ENCODE measurements at regions not wholly inside any gene's neighbourhood (a gene's known extent, or its start where the extent isn't known, plus 50 kb on each side); places are given as distances from the start of the nearest gene placed in this dataset.

GRCh38 chr14:101500061-101500460 is 61.2 kb upstream of the DIO3 start:
- Mint-ChIP-seq H3K36me3 (ENCODE audit: insufficient read depth) (no peaks in the 10 kb centered on the region), H3K4me1 (ENCODE audit: low read depth in 2 of 2) (peaks cover 0 to 2% of the 10 kb centered on the region in 2 donors), H3K27ac (no peak overlapping the region), H3K27me3 (peaks cover 46 to 76% of the 10 kb centered on the region in 2 donors), H3K4me3 (no peak overlapping the region), H3K9me3 (peaks cover 0 to 7% of the 10 kb centered on the region in 2 donors)
- no peak for DNase-seq
- ATAC-seq (replicated peaks): no peak

- ATAC-seq (replicated peaks) (no peak), DNase-seq (no peak)
- H3K4me1 Mint-ChIP-seq (ENCODE audit: low read depth in 2 of 2): peaks cover 0 to 2% of the 10 kb centered on the region in 2 donors
- H3K27ac Mint-ChIP-seq: no peak overlapping the region
- peaks cover 0 to 7% of the 10 kb centered on the region in 2 donors for H3K9me3 Mint-ChIP-seq
- H3K36me3 Mint-ChIP-seq (ENCODE audit: insufficient read depth): no peaks in the 10 kb centered on the region
- H3K27me3 Mint-ChIP-seq: peaks cover 46 to 76% of the 10 kb centered on the region in 2 donors
- no peak overlapping the region for H3K4me3 Mint-ChIP-seq
Observed at GRCh38 chr14:101500681-101501080, 60.6 kb upstream of the DIO3 start.

- peaks cover 4% of the 10 kb centered on the region for H3K36me3 Mint-ChIP-seq (ENCODE audit: insufficient read depth)
- no peak overlapping the region for H3K27ac Mint-ChIP-seq
- peaks cover 46 to 76% of the 10 kb centered on the region in 2 donors for H3K27me3 Mint-ChIP-seq
- no peak overlapping the region for H3K4me3 Mint-ChIP-seq
- peaks cover 0 to 7% of the 10 kb centered on the region in 2 donors for H3K9me3 Mint-ChIP-seq
- peaks cover 0 to 2% of the 10 kb centered on the region in 2 donors for H3K4me1 Mint-ChIP-seq (ENCODE audit: low read depth in 2 of 2)
- ATAC-seq (replicated peaks) (no peak), DNase-seq (no peak)
Observed at GRCh38 chr14:101501341-101501740, 60.0 kb upstream of the DIO3 start.

- Mint-ChIP-seq H3K27ac (no peak overlapping the region), H3K9me3 (peaks cover 0 to 7% of the 10 kb centered on the region in 2 donors), H3K27me3 (peaks cover 42 to 71% of the 10 kb centered on the region in 2 donors), H3K4me1 (ENCODE audit: low read depth in 2 of 2) (peaks cover 0 to 2% of the 10 kb centered on the region in 2 donors), H3K4me3 (no peak overlapping the region), H3K36me3 (ENCODE audit: insufficient read depth) (peaks cover 4% of the 10 kb centered on the region)
- ATAC-seq (replicated peaks): no peak
- DNase-seq: no peak
Observed at GRCh38 chr14:101501858-101502615, 59.3 kb upstream of the DIO3 start.

GRCh38 chr14:101502761-101503392 is 58.4 kb upstream of the DIO3 start:
- H3K4me1 Mint-ChIP-seq (ENCODE audit: low read depth in 2 of 2): peaks cover 0 to 2% of the 10 kb centered on the region in 2 donors
- no peak overlapping the region for H3K27ac Mint-ChIP-seq
- no peak for ATAC-seq (replicated peaks)
- H3K9me3 Mint-ChIP-seq: peaks cover 0 to 7% of the 10 kb centered on the region in 2 donors
- no peak for DNase-seq
- peaks cover 34 to 71% of the 10 kb centered on the region in 2 donors for H3K27me3 Mint-ChIP-seq
- peaks cover 4% of the 10 kb centered on the region for H3K36me3 Mint-ChIP-seq (ENCODE audit: insufficient read depth)
- H3K4me3 Mint-ChIP-seq: no peak overlapping the region

- no peak overlapping the region for H3K27ac Mint-ChIP-seq
Observed at GRCh38 chr14:101503431-101504095, 57.7 kb upstream of the DIO3 start.

GRCh38 chr14:101504096-101504948 is 57.0 kb upstream of the DIO3 start:
- DNase-seq (no peak), ATAC-seq (replicated peaks) (no peak)
- H3K27me3 Mint-ChIP-seq: peaks cover 20 to 58% of the 10 kb centered on the region in 2 donors
- no peak overlapping the region for H3K4me3 Mint-ChIP-seq
- peaks cover 4% of the 10 kb centered on the region for H3K36me3 Mint-ChIP-seq (ENCODE audit: insufficient read depth)
- H3K4me1 Mint-ChIP-seq (ENCODE audit: low read depth in 2 of 2): peaks cover 0 to 2% of the 10 kb centered on the region in 2 donors
- no peak overlapping the region for H3K27ac Mint-ChIP-seq
- peaks cover 0 to 7% of the 10 kb centered on the region in 2 donors for H3K9me3 Mint-ChIP-seq

More at GRCh38 chr14:101503431-101504095, 57.7 kb upstream of the DIO3 start:
- H3K4me1 Mint-ChIP-seq (ENCODE audit: low read depth in 2 of 2): peaks cover 0 to 2% of the 10 kb centered on the region in 2 donors
- peaks cover 27 to 66% of the 10 kb centered on the region in 2 donors for H3K27me3 Mint-ChIP-seq
- ATAC-seq (replicated peaks) (no peak), DNase-seq (no peak)
- no peak overlapping the region for H3K4me3 Mint-ChIP-seq
- H3K9me3 Mint-ChIP-seq: peaks cover 0 to 7% of the 10 kb centered on the region in 2 donors
- peaks cover 4% of the 10 kb centered on the region for H3K36me3 Mint-ChIP-seq (ENCODE audit: insufficient read depth)

GRCh38 chr14:101505236-101505970 is 55.9 kb upstream of the DIO3 start:
- Mint-ChIP-seq H3K27me3 (peaks cover 10 to 48% of the 10 kb centered on the region in 2 donors), H3K4me3 (no peak overlapping the region), H3K9me3 (peaks cover 0 to 7% of the 10 kb centered on the region in 2 donors), H3K27ac (no peak overlapping the region), H3K4me1 (ENCODE audit: low read depth in 2 of 2) (peaks cover 0 to 2% of the 10 kb centered on the region in 2 donors), H3K36me3 (ENCODE audit: insufficient read depth) (peaks cover 4% of the 10 kb centered on the region)
- DNase-seq: no peak
- ATAC-seq (replicated peaks): no peak

GRCh38 chr14:101506211-101506925 is 54.9 kb upstream of the DIO3 start:
- Mint-ChIP-seq H3K4me1 (ENCODE audit: low read depth in 2 of 2) (no peaks in the 10 kb centered on the region), H3K27me3 (peaks cover 10 to 38% of the 10 kb centered on the region in 2 donors), H3K27ac (no peak overlapping the region), H3K4me3 (no peak overlapping the region), H3K9me3 (peaks cover 0 to 7% of the 10 kb centered on the region in 2 donors), H3K36me3 (ENCODE audit: insufficient read depth) (peaks cover 4% of the 10 kb centered on the region)
- DNase-seq (no peak), ATAC-seq (replicated peaks) (no peak)

- Mint-ChIP-seq H3K4me1 (ENCODE audit: low read depth in 2 of 2) (no peaks in the 10 kb centered on the region), H3K27me3 (peaks cover 10 to 30% of the 10 kb centered on the region in 2 donors), H3K27ac (peak overlapping the region in 1 of 2 donors; percentile 44), H3K4me3 (no peak overlapping the region), H3K36me3 (ENCODE audit: insufficient read depth) (peaks cover 4% of the 10 kb centered on the region), H3K9me3 (peaks cover 0 to 7% of the 10 kb centered on the region in 2 donors)
- DNase-seq: no peak
- ATAC-seq (replicated peaks): no peak
Observed at GRCh38 chr14:101506926-101507835, 54.1 kb upstream of the DIO3 start.

- peaks cover 4% of the 10 kb centered on the region for H3K36me3 Mint-ChIP-seq (ENCODE audit: insufficient read depth)
- H3K27ac Mint-ChIP-seq: peak overlapping the region in 1 of 2 donors; percentile 44
- ATAC-seq (replicated peaks): no peak
- DNase-seq: no peak
- H3K9me3 Mint-ChIP-seq: peaks cover 0 to 7% of the 10 kb centered on the region in 2 donors
- no peaks in the 10 kb centered on the region for H3K4me1 Mint-ChIP-seq (ENCODE audit: low read depth in 2 of 2)
- peaks cover 10 to 27% of the 10 kb centered on the region in 2 donors for H3K27me3 Mint-ChIP-seq
- H3K4me3 Mint-ChIP-seq: no peak overlapping the region
Observed at GRCh38 chr14:101507836-101508150, 53.5 kb upstream of the DIO3 start.
